ENCODE measurements at regions not wholly inside any gene's neighbourhood (a gene's known extent, or its start where the extent isn't known, plus 50 kb on each side); places are given as distances from the start of the nearest gene placed in this dataset.

- Histone ChIP-seq H4K20me1 (ENCODE audit: insufficient read depth, poor library complexity, severe bottlenecking) (no peaks in the 10 kb centered on the region), H3K9me2 (replicated peaks; ENCODE audit: insufficient read depth) (no peaks in the 10 kb centered on the region), H3K27ac (no peak overlapping the region), H3K4me3 (no peak overlapping the region), H3K9me3 (ENCODE audit: low read depth) (no peaks in the 10 kb centered on the region), H2AFZ (no peak overlapping the region), H3K36me3 (replicated peaks; ENCODE audit: insufficient read depth, low read depth) (no peaks in the 10 kb centered on the region), H3K4me2 (no peak overlapping the region), H3K4me1 (ENCODE audit: insufficient read depth) (no peaks in the 10 kb centered on the region), H3K27me3 (no peaks in the 10 kb centered on the region), H3K79me2 (no peaks in the 10 kb centered on the region)
- TF ChIP-seq EZH2 (IDR thresholded peaks at IDR 0.05; ENCODE audit: borderline replicate concordance) (no peak), CTCF (IDR thresholded peaks at IDR 0.05; ENCODE audit: poor library complexity) (no peak), EZH2phosphoT487 (IDR thresholded peaks at IDR 0.05; ENCODE audit: low read depth, severe bottlenecking, unreplicated experiment) (no peak)
- DNase-seq (ENCODE audit: low spot score), result no peak
- 85% methylated on average over 2 of the region's 2 CpGs for WGBS (ENCODE audit: low lambda C conversion rate, missing lambda C conversion rate)
These were observed 76.4 kb upstream of the MAGI2 start for GRCh38 chr7:79529881-79530235.

GRCh38 chr7:79529214-79529880 is 75.9 kb upstream of the MAGI2 start:
- 96% methylated on average over 4 of the region's 4 CpGs for WGBS (ENCODE audit: low lambda C conversion rate, missing lambda C conversion rate)
- DNase-seq (ENCODE audit: low spot score), result no peak
- no peaks in the 10 kb centered on the region for H3K79me2 ChIP-seq
- H3K9me2 ChIP-seq (replicated peaks; ENCODE audit: insufficient read depth), result no peaks in the 10 kb centered on the region
- H4K20me1 ChIP-seq (ENCODE audit: insufficient read depth, poor library complexity, severe bottlenecking), result no peaks in the 10 kb centered on the region
- H3K27me3 ChIP-seq, result no peaks in the 10 kb centered on the region
- H3K9me3 ChIP-seq (ENCODE audit: low read depth), result no peaks in the 10 kb centered on the region
- H3K4me1 ChIP-seq (ENCODE audit: insufficient read depth), result no peaks in the 10 kb centered on the region
- H3K4me3 ChIP-seq, result no peak overlapping the region
- TF ChIP-seq EZH2phosphoT487 (IDR thresholded peaks at IDR 0.05; ENCODE audit: low read depth, severe bottlenecking, unreplicated experiment), result no peak
- no peak for TF ChIP-seq EZH2 (IDR thresholded peaks at IDR 0.05; ENCODE audit: borderline replicate concordance)
- no peak for TF ChIP-seq CTCF (IDR thresholded peaks at IDR 0.05; ENCODE audit: poor library complexity)
- H3K36me3 ChIP-seq (replicated peaks; ENCODE audit: insufficient read depth, low read depth), result no peaks in the 10 kb centered on the region
- H2AFZ ChIP-seq, result no peak overlapping the region
- H3K27ac ChIP-seq, result no peak overlapping the region
- H3K4me2 ChIP-seq, result no peak overlapping the region

- Histone ChIP-seq H3K79me2 (no peaks in the 10 kb centered on the region), H2AFZ (no peak overlapping the region), H3K9me2 (replicated peaks; ENCODE audit: insufficient read depth) (no peaks in the 10 kb centered on the region), H3K27ac (no peak overlapping the region), H4K20me1 (ENCODE audit: insufficient read depth, poor library complexity, severe bottlenecking) (no peaks in the 10 kb centered on the region), H3K9me3 (ENCODE audit: low read depth) (no peaks in the 10 kb centered on the region), H3K4me3 (no peak overlapping the region), H3K4me2 (no peak overlapping the region), H3K36me3 (replicated peaks; ENCODE audit: insufficient read depth, low read depth) (no peaks in the 10 kb centered on the region), H3K27me3 (no peaks in the 10 kb centered on the region), H3K4me1 (ENCODE audit: insufficient read depth) (no peaks in the 10 kb centered on the region)
- WGBS (ENCODE audit: low lambda C conversion rate, missing lambda C conversion rate), result 77% methylated on average over 1 of the region's 1 CpG
- TF ChIP-seq EZH2 (IDR thresholded peaks at IDR 0.05; ENCODE audit: borderline replicate concordance), result no peak
- no peak for TF ChIP-seq EZH2phosphoT487 (IDR thresholded peaks at IDR 0.05; ENCODE audit: low read depth, severe bottlenecking, unreplicated experiment)
- no peak for TF ChIP-seq CTCF (IDR thresholded peaks at IDR 0.05; ENCODE audit: poor library complexity)
- DNase-seq (ENCODE audit: low spot score), result no peak
These were observed 75.0 kb upstream of the MAGI2 start for GRCh38 chr7:79528421-79528820.

All from hepatocyte (in vitro differentiated cells).